ENCODE measurements at regions not wholly inside any gene's neighbourhood (a gene's known extent, or its start where the extent isn't known, plus 50 kb on each side); places are given as distances from the start of the nearest gene placed in this dataset.
"Not testable (repeated sequence)": the region's sequence is repeated elsewhere in the genome, so short reads cannot be mapped to it uniquely, and the experiment has no call there.

- Mint-ChIP-seq H3K4me3 (no peak overlapping the region), H3K4me1 (no peaks in the 10 kb centered on the region), H3K27me3 (peaks cover 0 to 8% of the 10 kb centered on the region in 2 donors), H3K27ac (no peak overlapping the region), H3K9me3 (peaks cover 5 to 9% of the 10 kb centered on the region in 2 donors), H3K36me3 (no peaks in the 10 kb centered on the region)
- DNase-seq (no peak), ATAC-seq (replicated peaks) (no peak)
Measured at GRCh38 chr10:117805139-117805538, 241.6 kb downstream of the RAB11FIP2 start.

DNA sequence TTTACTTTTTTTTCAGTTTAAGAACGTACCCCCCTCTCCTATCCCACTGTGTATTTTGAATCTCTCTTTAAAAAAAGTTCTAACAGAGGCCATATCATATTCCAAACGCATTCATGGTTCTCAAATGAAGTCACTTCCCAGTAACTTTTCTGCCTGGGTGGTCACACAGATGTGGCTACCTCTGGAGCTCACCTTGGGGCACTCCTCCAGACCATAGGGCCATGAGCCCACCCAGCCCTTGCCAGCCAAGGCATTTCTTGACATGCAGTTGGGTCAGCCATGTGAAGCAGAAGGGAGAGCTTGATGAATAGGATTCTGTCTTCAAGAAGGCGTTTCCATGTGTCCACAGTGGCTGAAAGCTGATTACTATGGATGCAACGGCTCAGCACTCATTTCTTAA, 239.3 kb downstream of the RAB11FIP2 start:
- H3K9me3 Mint-ChIP-seq = peaks cover 12% of the 10 kb centered on the region in 2 donors

GRCh38 chr10:117815816-117816215, 230.9 kb downstream of the RAB11FIP2 start:
- DNase-seq; H3K27me3 Mint-ChIP-seq; ATAC-seq (replicated peaks); H3K4me1 Mint-ChIP-seq; H3K27ac Mint-ChIP-seq; H3K36me3 Mint-ChIP-seq; H3K4me3 Mint-ChIP-seq: not testable (repeated sequence)
- H3K9me3 Mint-ChIP-seq = peaks cover 0 to 14% of the 10 kb centered on the region in 2 donors

More for the DNA sequence above, 239.3 kb downstream of the RAB11FIP2 start:
- no peaks in the 10 kb centered on the region for H3K36me3 Mint-ChIP-seq
- no peak for DNase-seq
- no peaks in the 10 kb centered on the region for H3K4me1 Mint-ChIP-seq
- no peak overlapping the region for H3K4me3 Mint-ChIP-seq
- peaks cover 0 to 8% of the 10 kb centered on the region in 2 donors for H3K27me3 Mint-ChIP-seq
- no peak overlapping the region for H3K27ac Mint-ChIP-seq
- no peak for ATAC-seq (replicated peaks)

DNA sequence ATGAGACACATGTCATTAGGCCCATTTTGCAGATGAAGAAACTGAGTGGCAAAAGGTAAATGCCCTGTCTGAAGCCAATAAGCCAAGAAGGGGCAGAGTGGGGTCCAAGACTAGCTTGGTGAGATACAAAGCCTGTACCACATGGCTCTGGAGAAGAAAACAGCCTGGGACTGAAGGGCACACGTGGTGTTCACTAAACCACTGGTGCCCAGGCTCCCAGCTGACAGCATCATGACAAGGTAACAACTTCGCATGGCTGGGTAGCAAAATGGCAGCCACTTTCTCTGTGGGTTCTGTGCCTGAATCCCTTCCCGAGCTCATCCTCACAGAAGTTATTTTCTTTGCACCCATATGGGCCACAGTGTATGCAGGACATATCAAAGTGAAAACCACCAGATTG, 229.6 kb downstream of the RAB11FIP2 start:
- ATAC-seq (replicated peaks) (no peak), DNase-seq (no peak)
- Mint-ChIP-seq H3K36me3 (no peaks in the 10 kb centered on the region), H3K4me1 (no peaks in the 10 kb centered on the region), H3K27me3 (peaks cover 0 to 8% of the 10 kb centered on the region in 2 donors), H3K4me3 (no peak overlapping the region), H3K9me3 (peaks cover 0 to 11% of the 10 kb centered on the region in 2 donors), H3K27ac (no peak overlapping the region)

DNA sequence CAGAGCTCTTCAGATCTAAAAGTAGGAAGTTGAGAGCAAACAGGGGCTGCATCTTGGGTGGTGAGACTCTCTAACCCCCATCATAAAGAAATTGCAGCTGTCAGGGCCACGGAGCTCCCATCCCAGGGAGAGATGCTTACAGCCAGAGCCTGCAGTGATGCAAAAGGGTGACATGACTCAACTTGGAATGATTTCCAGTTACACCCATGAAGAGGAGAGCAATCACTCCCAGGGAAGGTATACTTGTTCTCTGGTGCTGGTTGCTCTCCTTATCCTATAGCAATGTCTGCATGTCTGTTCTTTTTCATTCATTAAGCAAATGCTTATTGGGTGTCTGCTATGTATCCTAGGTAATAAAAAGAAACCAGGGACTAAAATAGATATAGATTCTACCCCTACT, 228.0 kb downstream of the RAB11FIP2 start:
- no peaks in the 10 kb centered on the region for H3K36me3 Mint-ChIP-seq
- peaks cover 0 to 8% of the 10 kb centered on the region in 2 donors for H3K27me3 Mint-ChIP-seq
- ATAC-seq (replicated peaks) (no peak), DNase-seq (no peak)
- no peaks in the 10 kb centered on the region for H3K4me1 Mint-ChIP-seq
- H3K27ac Mint-ChIP-seq = no peak overlapping the region
- peaks cover 0 to 4% of the 10 kb centered on the region in 2 donors for H3K9me3 Mint-ChIP-seq
- H3K4me3 Mint-ChIP-seq = no peak overlapping the region

DNA sequence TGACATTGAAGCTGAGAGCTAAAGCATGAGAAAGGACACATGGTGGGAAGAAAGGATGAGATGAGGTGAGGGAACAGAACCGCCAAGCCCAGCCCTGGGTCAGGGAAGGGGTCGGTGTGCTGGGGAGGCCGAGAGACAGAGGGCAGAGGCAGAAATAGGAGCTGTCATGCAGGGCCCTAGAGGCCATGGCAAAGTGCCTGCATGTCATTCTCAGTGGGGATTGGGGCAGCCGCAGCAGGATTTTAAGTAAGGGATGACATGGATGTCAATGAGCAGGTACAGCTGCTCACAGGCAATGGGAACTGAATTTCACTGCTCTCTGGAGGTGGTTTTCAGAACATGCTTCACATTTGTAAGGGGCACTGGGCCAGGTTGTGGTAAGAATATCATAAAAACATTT, 227.4 kb downstream of the RAB11FIP2 start:
- ATAC-seq (replicated peaks) (no peak), DNase-seq (no peak)
- H3K27me3 Mint-ChIP-seq = peaks cover 0 to 8% of the 10 kb centered on the region in 2 donors
- no peaks in the 10 kb centered on the region for H3K36me3 Mint-ChIP-seq
- no peaks in the 10 kb centered on the region for H3K4me1 Mint-ChIP-seq
- no peak overlapping the region for H3K27ac Mint-ChIP-seq
- no peak overlapping the region for H3K4me3 Mint-ChIP-seq
- H3K9me3 Mint-ChIP-seq = peaks cover 0 to 4% of the 10 kb centered on the region in 2 donors

- no peaks in the 10 kb centered on the region for H3K4me1 Mint-ChIP-seq
- no peaks in the 10 kb centered on the region for H3K9me3 Mint-ChIP-seq
- no peak overlapping the region for H3K4me3 Mint-ChIP-seq
- H3K27me3 Mint-ChIP-seq = peaks cover 0 to 6% of the 10 kb centered on the region in 2 donors
- H3K27ac Mint-ChIP-seq = no peak overlapping the region
- no peaks in the 10 kb centered on the region for H3K36me3 Mint-ChIP-seq
- DNase-seq (no peak), ATAC-seq (replicated peaks) (no peak)
Measured at GRCh38 chr10:117823980-117824379, 222.8 kb downstream of the RAB11FIP2 start.

GRCh38 chr10:117830205-117830604, 216.5 kb downstream of the RAB11FIP2 start:
- Mint-ChIP-seq H3K27ac (no peak overlapping the region), H3K36me3 (no peaks in the 10 kb centered on the region), H3K9me3 (no peaks in the 10 kb centered on the region), H3K27me3 (peaks cover 12 to 19% of the 10 kb centered on the region in 2 donors), H3K4me1 (peaks cover 6 to 8% of the 10 kb centered on the region in 2 donors), H3K4me3 (peak overlapping the region in 1 of 2 donors; percentile 63)
- no peak for DNase-seq
- ATAC-seq (replicated peaks) = no peak

GRCh38 chr10:117830787-117831212, 215.9 kb downstream of the RAB11FIP2 start:
- Mint-ChIP-seq H3K9me3 (no peaks in the 10 kb centered on the region), H3K4me1 (peaks cover 6 to 8% of the 10 kb centered on the region in 2 donors), H3K27me3 (peaks cover 12 to 17% of the 10 kb centered on the region in 2 donors), H3K36me3 (no peaks in the 10 kb centered on the region), H3K27ac (no peak overlapping the region), H3K4me3 (peak overlapping the region; percentile 50 to 63)
- ATAC-seq (replicated peaks) = no peak
- no peak for DNase-seq

GRCh38 chr10:117838500-117839498, 207.9 kb downstream of the RAB11FIP2 start:
- not testable (repeated sequence) for H3K9me3 Mint-ChIP-seq; H3K4me3 Mint-ChIP-seq; H3K4me1 Mint-ChIP-seq; H3K36me3 Mint-ChIP-seq; ATAC-seq (replicated peaks); H3K27ac Mint-ChIP-seq; DNase-seq
- H3K27me3 Mint-ChIP-seq = peaks cover 12 to 17% of the 10 kb centered on the region in 2 donors

DNA sequence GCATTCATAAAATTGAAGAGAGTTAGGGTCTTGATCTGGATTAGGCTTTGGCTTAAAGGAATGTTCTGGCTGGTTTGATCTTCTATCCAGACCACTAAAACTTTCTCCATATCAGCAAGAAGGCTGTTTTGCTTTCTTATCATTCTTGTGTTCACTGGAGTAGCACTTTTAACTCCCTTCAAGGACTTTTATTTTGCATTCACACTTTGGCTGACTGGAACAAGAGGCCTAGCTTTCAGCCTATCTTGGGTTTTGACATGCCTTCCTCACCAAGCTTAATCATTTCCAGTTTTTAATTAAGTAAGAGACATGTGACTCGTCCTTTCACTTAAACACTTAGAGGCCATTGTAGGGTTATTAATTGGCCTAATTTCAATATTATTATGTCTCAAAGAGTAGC, 190.3 kb downstream of the RAB11FIP2 start:
- not testable (repeated sequence) for DNase-seq; H3K4me1 Mint-ChIP-seq; H3K27me3 Mint-ChIP-seq; H3K9me3 Mint-ChIP-seq; ATAC-seq (replicated peaks); H3K4me3 Mint-ChIP-seq; H3K36me3 Mint-ChIP-seq; H3K27ac Mint-ChIP-seq

DNA sequence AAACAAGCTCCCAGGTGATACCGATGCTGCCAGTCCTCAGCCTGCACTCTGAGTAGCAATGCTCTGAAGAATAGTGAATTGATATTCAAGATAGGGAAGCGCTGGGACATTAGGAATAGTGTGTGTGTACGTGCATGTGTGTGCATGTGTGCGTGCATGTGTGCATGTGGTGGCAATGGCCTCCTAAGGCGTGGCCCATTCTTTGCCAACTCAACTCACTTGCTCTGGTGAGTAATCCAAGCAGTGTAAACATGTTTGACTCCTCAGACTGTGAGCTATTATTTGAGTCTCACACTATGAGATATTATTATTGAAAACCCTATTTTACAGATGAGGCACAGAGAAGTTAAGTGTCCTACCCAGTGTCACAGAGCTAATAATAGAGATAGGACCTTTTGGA, 186.6 kb downstream of the RAB11FIP2 start:
- Mint-ChIP-seq H3K4me3 (no peak overlapping the region), H3K4me1 (no peaks in the 10 kb centered on the region), H3K36me3 (no peaks in the 10 kb centered on the region), H3K9me3 (peaks cover 0 to 2% of the 10 kb centered on the region in 2 donors), H3K27me3 (peaks cover 8 to 12% of the 10 kb centered on the region in 2 donors), H3K27ac (no peak overlapping the region)
- no peak for DNase-seq
- ATAC-seq (replicated peaks) = no peak

GRCh38 chr10:117860823-117861222, 185.9 kb downstream of the RAB11FIP2 start:
- DNase-seq (no peak), ATAC-seq (replicated peaks) (peak in 1 of 2 donors; percentile 34)
- Mint-ChIP-seq H3K36me3 (no peaks in the 10 kb centered on the region), H3K4me3 (no peak overlapping the region), H3K27me3 (peaks cover 8 to 19% of the 10 kb centered on the region in 2 donors), H3K9me3 (peaks cover 0 to 2% of the 10 kb centered on the region in 2 donors), H3K27ac (no peak overlapping the region), H3K4me1 (no peaks in the 10 kb centered on the region)

DNA sequence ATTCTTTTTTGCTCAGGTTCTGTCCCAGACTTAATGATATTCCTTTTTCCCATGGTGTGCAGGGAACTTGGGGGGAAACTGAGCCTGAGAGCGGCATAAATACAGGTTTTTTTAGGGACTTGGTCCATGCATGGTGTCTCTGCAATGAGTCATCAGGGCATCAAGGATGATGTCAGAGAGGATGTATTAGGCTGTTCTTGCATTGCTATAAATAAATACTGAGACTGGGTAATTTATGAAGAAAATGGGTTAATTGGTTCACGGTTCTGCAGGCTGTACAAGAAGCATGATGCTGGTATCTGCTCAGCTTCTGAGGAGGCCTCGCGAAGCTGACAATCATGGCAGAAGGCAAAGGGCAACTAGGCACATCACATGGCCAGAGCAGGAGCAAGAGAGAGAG, 185.4 kb downstream of the RAB11FIP2 start:
- no peak for ATAC-seq (replicated peaks)
- H3K9me3 Mint-ChIP-seq = peaks cover 0 to 2% of the 10 kb centered on the region in 2 donors
- no peak for DNase-seq
- H3K36me3 Mint-ChIP-seq = no peaks in the 10 kb centered on the region
- peaks cover 8 to 20% of the 10 kb centered on the region in 2 donors for H3K27me3 Mint-ChIP-seq
- H3K4me3 Mint-ChIP-seq = no peak overlapping the region
- no peaks in the 10 kb centered on the region for H3K4me1 Mint-ChIP-seq
- no peak overlapping the region for H3K27ac Mint-ChIP-seq

GRCh38 chr10:117863771-117864170, 183.0 kb downstream of the RAB11FIP2 start:
- H3K27me3 Mint-ChIP-seq = peaks cover 4 to 10% of the 10 kb centered on the region in 2 donors
- H3K27ac Mint-ChIP-seq = no peak overlapping the region
- no peaks in the 10 kb centered on the region for H3K4me1 Mint-ChIP-seq
- H3K9me3 Mint-ChIP-seq = peaks cover 0 to 2% of the 10 kb centered on the region in 2 donors
- ATAC-seq (replicated peaks) = no peak
- no peak for DNase-seq
- no peaks in the 10 kb centered on the region for H3K36me3 Mint-ChIP-seq
- no peak overlapping the region for H3K4me3 Mint-ChIP-seq

Measured in stimulated activated naive B cell treated with anti-CD40 and anti-IgM and Interleukin-4, amounts not matched to agents 10 μg/mL and 1 μg/mL and 100 μg/mL, for 72 hours (primary cell).